ENCODE measurements at regions not wholly inside any gene's neighbourhood (a gene's known extent, or its start where the extent isn't known, plus 50 kb on each side); places are given as distances from the start of the nearest gene placed in this dataset.
A peak's percentile ranks its signal among the peaks of the same experiment; 100 is the strongest.

DNA sequence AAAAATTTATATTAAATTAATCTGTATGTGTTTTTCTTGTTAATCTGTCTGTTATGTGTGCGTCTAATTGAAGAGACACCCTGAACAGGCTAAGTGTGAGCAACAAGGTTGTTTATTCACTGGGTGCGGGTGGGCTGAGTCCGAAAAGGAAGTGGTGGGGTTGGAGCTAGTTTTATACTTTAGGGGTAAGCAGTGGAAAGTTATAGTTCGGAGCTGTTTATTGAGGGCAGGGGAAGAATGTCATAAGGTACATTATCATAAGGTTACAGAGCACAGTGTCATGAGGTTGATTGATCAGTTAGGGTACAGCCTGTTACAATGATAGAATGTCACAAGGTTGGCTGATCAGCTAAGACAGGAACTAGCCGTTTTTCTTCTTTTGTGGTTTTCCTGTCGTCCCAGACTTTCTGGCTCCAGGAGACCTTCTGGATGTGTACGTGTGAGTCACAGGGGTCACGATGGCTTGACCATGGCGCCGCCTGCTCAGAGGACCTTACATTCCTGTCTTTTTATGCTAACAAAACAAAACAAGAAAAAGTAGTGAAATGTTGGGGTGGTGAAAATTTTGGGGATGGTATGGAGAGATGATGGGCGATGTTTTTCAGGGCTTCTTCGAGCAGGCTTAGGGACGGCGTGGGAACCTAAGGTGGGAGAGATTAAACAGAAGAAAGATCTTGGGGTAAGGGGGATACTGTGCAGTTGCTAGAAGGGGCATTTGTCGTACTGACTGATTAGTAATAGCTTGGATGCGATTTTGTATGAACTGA is 754.0 kb upstream of the ADGRB3 start (continued):
- TF ChIP-seq ARHGAP35 (IDR thresholded peaks at IDR 0.05; ENCODE audit: partially characterized antibody) (no peak), ZNF785 (CRISPR knock-in tag; IDR thresholded peaks at IDR 0.05) (no peak), NEUROD1 (IDR thresholded peaks at IDR 0.05; ENCODE audit: borderline replicate concordance, low read depth, low read length, partially characterized antibody) (no peak), MEIS2 (IDR thresholded peaks at IDR 0.05; ENCODE audit: partially characterized antibody) (peak; percentile 82), TEAD1 (CRISPR knock-in tag; IDR thresholded peaks at IDR 0.05) (peak in 1 of 2 experiments; percentile 21; a peak in 2 of 4 replicates), ZC3H4 (CRISPR knock-in tag; IDR thresholded peaks at IDR 0.05; ENCODE audit: borderline replicate concordance) (no peak; the same call in none of the 2 replicates), GATAD2B (IDR thresholded peaks at IDR 0.05; ENCODE audit: borderline replicate concordance) (no peak), RBM15 (IDR thresholded peaks at IDR 0.05; ENCODE audit: insufficient read depth, low read length) (no peak), NFE2L1 (tag; IDR thresholded peaks at IDR 0.05; ENCODE audit: borderline replicate concordance, low read depth) (no peak), ATF7 (IDR thresholded peaks at IDR 0.05) (no peak), HDGF (IDR thresholded peaks at IDR 0.05) (no peak), CHCHD3 (CRISPR knock-in tag; IDR thresholded peaks at IDR 0.05) (no peak), YBX1 (IDR thresholded peaks at IDR 0.05) (no peak), ZNF175 (CRISPR knock-in tag; IDR thresholded peaks at IDR 0.05; ENCODE audit: low read depth) (peak; percentile 82)
- TF ChIP-seq, protein P1, sequence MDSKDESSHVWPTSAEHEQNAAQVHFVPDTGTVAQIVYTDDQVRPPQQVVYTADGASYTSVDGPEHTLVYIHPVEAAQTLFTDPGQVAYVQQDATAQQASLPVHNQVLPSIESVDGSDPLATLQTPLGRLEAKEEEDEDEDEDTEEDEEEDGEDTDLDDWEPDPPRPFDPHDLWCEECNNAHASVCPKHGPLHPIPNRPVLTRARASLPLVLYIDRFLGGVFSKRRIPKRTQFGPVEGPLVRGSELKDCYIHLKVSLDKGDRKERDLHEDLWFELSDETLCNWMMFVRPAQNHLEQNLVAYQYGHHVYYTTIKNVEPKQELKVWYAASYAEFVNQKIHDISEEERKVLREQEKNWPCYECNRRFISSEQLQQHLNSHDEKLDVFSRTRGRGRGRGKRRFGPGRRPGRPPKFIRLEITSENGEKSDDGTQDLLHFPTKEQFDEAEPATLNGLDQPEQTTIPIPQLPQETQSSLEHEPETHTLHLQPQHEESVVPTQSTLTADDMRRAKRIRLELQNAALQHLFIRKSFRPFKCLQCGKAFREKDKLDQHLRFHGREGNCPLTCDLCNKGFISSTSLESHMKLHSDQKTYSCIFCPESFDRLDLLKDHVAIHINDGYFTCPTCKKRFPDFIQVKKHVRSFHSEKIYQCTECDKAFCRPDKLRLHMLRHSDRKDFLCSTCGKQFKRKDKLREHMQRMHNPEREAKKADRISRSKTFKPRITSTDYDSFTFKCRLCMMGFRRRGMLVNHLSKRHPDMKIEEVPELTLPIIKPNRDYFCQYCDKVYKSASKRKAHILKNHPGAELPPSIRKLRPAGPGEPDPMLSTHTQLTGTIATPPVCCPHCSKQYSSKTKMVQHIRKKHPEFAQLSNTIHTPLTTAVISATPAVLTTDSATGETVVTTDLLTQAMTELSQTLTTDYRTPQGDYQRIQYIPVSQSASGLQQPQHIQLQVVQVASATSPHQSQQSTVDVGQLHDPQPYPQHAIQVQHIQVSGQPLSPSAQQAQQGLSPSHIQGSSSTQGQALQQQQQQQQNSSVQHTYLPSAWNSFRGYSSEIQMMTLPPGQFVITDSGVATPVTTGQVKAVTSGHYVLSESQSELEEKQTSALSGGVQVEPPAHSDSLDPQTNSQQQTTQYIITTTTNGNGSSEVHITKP (IDR thresholded peaks at IDR 0.05; ENCODE audit: partially characterized antibody): no peak
- TF ChIP-seq, protein P2, sequence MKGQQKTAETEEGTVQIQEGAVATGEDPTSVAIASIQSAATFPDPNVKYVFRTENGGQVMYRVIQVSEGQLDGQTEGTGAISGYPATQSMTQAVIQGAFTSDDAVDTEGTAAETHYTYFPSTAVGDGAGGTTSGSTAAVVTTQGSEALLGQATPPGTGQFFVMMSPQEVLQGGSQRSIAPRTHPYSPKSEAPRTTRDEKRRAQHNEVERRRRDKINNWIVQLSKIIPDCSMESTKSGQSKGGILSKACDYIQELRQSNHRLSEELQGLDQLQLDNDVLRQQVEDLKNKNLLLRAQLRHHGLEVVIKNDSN (CRISPR knock-in tag; IDR thresholded peaks at IDR 0.05): no peak
- TF ChIP-seq, protein P3, sequence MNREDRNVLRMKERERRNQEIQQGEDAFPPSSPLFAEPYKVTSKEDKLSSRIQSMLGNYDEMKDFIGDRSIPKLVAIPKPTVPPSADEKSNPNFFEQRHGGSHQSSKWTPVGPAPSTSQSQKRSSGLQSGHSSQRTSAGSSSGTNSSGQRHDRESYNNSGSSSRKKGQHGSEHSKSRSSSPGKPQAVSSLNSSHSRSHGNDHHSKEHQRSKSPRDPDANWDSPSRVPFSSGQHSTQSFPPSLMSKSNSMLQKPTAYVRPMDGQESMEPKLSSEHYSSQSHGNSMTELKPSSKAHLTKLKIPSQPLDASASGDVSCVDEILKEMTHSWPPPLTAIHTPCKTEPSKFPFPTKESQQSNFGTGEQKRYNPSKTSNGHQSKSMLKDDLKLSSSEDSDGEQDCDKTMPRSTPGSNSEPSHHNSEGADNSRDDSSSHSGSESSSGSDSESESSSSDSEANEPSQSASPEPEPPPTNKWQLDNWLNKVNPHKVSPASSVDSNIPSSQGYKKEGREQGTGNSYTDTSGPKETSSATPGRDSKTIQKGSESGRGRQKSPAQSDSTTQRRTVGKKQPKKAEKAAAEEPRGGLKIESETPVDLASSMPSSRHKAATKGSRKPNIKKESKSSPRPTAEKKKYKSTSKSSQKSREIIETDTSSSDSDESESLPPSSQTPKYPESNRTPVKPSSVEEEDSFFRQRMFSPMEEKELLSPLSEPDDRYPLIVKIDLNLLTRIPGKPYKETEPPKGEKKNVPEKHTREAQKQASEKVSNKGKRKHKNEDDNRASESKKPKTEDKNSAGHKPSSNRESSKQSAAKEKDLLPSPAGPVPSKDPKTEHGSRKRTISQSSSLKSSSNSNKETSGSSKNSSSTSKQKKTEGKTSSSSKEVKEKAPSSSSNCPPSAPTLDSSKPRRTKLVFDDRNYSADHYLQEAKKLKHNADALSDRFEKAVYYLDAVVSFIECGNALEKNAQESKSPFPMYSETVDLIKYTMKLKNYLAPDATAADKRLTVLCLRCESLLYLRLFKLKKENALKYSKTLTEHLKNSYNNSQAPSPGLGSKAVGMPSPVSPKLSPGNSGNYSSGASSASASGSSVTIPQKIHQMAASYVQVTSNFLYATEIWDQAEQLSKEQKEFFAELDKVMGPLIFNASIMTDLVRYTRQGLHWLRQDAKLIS (CRISPR knock-in tag; IDR thresholded peaks at IDR 0.05): peak; percentile 90; the same call in 1 of the 2 replicates
- TF ChIP-seq, protein P4, sequence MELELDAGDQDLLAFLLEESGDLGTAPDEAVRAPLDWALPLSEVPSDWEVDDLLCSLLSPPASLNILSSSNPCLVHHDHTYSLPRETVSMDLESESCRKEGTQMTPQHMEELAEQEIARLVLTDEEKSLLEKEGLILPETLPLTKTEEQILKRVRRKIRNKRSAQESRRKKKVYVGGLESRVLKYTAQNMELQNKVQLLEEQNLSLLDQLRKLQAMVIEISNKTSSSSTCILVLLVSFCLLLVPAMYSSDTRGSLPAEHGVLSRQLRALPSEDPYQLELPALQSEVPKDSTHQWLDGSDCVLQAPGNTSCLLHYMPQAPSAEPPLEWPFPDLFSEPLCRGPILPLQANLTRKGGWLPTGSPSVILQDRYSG (tag; conservative IDR thresholded peaks at IDR 0.05; ENCODE audit: low read depth): 0 out of 2 replicates have a peak, but pooled peaks have one; percentile 45

All from K562 (cell line).